Skin epidermis (tissue), 12 donors: ENCODE measurements at regions not wholly inside any gene's neighbourhood (a gene's known extent, or its start where the extent isn't known, plus 50 kb on each side); places are given as distances from the start of the nearest gene placed in this dataset.
A peak's percentile ranks its signal among the peaks of the same experiment; 100 is the strongest.
"Not testable (repeated sequence)": the region's sequence is repeated elsewhere in the genome, so short reads cannot be mapped to it uniquely, and the experiment has no call there.

Experiments used
- H3K27ac ChIP-seq, 21 experiments: fragments of 200-600 bp; sonication (generic) in 11 of 21; one replicate each; pipeline ENCODE4 v1.5.0; 2020; ENCODE audit warnings: mild to moderate bottlenecking in 3 of 21, inconsistent platforms in 2 of 21, moderate library complexity in 2 of 21
- H3K4me3 ChIP-seq, 7 experiments: fragments of 200-600 bp; sonication (generic) in 2 of 7; one replicate each; pipeline ENCODE4 v1.5.0; 2020; ENCODE audit warnings: inconsistent platforms in 2 of 7, mild to moderate bottlenecking in 2 of 7, moderate library complexity in 1 of 7

DNA sequence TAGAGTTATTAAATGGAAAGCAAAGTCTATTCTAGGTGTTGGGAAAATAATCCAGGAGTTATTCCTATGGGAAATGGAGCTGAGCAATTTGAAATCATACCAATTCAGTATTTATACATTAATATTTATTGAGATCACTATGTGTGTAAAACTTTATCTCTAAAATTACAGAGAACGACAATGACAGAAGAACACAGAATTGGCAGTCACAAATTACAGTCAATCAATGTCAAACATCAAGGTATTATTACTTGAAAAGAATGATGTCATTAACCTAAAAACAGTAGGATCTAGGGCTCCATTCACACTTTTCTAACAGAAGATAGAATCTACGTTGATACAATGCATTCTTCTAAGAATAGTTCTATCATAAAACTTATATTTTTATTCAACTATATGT is 154.9 kb upstream of the GJE1 start:
- Histone ChIP-seq H3K27ac (no peak overlapping the region), H3K4me3 (no peak overlapping the region)

GRCh38 chr6:141976994-141977393 is 155.7 kb upstream of the GJE1 start:
- Histone ChIP-seq H3K27ac (no peak overlapping the region), H3K4me3 (no peak overlapping the region)

DNA sequence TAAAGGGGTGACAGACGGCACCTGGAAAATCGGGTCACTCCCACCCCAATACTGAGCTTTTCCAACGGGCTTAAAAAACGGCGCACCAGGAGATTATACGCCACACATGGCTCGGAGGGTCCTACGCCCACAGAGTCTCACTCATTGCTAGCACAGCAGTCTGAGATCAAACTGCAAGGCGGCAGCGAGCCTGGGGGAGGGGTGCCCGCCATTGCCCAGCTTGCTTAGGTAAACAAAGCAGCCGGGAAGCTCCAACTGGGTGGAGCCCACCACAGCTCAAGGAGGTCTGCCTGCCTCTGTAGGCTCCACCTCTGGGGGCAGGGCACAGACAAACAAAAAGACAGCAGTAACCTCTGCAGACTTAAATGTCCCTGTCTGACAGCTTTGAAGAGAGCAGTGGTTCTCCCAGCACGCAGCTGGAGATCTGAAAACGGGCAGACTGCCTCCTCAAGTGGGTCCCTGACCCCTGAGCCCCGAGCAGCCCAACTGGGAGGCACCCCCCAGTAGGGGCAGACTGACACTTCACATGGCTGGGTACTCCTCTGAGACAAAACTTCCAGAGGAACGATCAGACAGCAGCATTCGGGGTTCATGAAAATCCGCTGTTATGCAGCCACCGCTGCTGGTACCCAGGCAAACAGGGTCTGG is 162.8 kb upstream of the GJE1 start:
- H3K4me3 ChIP-seq, result peak overlapping the region in 2 of 7 experiments; percentile 13 to 20

GRCh38 chr6:141969201-141969600 is 163.5 kb upstream of the GJE1 start:
- peak overlapping the region in 1 of 7 experiments; percentile 20 for H3K4me3 ChIP-seq
- H3K27ac ChIP-seq, result no peak overlapping the region

More for the DNA sequence above, 162.8 kb upstream of the GJE1 start:
- H3K27ac ChIP-seq, result not testable (repeated sequence)

DNA sequence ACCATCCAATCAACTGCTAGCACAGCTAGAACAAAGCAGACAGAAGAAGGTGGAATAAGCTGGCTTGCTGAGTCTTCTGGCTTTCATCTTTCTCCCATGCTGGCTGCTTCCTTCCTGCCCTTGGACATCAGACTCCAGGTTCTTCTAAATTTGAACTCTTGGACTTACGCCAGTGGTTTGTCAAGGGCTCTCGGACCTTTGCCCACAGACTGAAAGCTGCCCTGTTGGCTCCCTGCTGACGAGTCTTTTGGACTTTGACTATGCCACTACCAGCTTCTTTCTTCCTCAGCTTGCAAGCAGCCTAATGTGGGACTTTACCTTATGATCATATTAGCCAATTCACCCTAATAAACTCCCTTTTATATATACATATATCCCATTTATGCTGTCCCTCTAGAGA is 164.1 kb upstream of the GJE1 start:
- Histone ChIP-seq H3K27ac (no peak overlapping the region), H3K4me3 (no peak overlapping the region)

DNA sequence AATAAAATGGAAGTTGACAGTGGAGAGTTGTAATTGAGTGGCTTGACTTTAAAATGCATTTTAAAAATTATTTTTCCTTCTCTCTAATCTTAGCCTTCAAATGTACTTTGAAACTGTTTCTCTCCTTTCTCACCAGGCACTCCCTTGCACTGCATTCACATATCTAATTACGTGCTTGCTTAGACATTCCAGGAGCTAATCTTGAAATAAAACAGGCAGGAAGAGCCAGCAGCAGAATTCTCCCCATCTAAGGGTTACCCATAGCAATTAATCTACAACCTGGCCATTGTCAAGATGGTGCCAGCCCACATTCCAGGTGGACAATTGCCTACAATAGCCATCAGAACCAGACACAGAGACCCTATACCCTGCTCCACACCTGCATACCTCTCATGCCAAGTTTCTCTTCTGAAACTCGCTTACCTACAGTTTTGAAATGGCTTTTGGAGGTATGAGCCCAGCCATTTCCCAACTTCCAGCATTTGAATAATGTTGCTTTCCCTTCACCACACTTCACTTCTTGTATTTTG is 167.6 kb upstream of the GJE1 start:
- Histone ChIP-seq H3K27ac (no peak overlapping the region), H3K4me3 (no peak overlapping the region)

DNA sequence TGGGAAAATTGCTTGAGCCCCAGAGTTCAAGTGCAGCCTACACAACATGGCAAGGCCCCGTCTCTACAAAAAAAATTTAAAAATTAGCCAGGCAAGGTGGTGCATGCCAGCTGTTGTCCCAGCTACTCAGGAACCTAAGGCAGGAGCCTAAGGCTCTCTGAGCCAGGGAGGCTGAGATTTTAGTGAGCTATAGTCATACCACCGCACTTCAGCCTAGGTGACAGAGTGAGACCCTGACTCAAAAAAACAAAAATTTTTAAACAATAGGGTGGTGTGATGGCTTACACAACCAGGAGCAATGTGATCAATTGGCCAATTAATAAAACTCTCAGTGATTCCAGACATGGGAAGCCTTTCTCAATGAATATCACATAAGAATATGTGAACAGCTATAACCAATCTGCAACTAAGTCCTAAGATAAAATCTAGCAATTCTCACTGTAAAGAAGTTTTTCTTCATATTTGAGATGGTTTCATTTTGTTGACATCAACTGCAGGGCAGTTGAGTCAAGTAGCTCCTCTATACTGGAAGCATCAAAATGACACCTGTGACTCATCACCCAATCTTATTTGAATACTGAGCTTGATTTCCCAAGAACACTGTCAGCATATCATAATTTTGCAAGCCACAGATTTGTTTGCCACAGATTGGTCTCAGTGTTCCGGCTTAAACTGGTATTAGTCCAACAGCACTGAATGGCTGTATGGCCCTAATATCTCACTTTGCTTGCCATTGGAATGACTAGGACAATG is 169.0 kb upstream of the GJE1 start:
- Histone ChIP-seq H3K27ac (no peak overlapping the region), H3K4me3 (no peak overlapping the region)

GRCh38 chr6:141957271-141957670 is 175.5 kb upstream of the GJE1 start:
- H3K27ac ChIP-seq, result no peak overlapping the region
- H3K4me3 ChIP-seq, result no peak overlapping the region

- Histone ChIP-seq H3K4me3 (no peak overlapping the region), H3K27ac (no peak overlapping the region)
Measured at GRCh38 chr6:141956868-141957267, 175.9 kb upstream of the GJE1 start.

GRCh38 chr6:141956046-141956761 is 176.5 kb upstream of the GJE1 start:
- Histone ChIP-seq H3K4me3 (no peak overlapping the region), H3K27ac (no peak overlapping the region)

DNA sequence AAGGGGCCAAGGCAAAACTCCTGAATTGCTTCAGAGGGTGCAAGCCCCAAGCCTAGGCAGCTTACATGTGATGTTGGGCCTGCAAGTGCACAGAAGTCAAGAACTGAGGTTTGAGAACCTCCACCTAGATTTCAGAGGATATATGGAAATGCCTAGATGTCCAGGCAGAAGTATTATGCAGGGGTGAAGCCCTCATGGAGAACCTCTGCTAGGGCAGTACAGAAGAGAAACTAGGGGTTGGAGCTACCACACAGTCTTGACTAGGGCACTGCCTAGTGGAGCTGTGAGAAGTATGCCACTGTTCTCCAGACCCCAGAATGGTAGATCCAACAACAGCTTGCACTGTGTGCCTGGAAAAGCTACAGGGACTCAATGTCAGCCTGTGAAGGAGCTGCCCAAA is 179.7 kb upstream of the GJE1 start:
- no peak overlapping the region for H3K27ac ChIP-seq
- H3K4me3 ChIP-seq, result no peak overlapping the region

DNA sequence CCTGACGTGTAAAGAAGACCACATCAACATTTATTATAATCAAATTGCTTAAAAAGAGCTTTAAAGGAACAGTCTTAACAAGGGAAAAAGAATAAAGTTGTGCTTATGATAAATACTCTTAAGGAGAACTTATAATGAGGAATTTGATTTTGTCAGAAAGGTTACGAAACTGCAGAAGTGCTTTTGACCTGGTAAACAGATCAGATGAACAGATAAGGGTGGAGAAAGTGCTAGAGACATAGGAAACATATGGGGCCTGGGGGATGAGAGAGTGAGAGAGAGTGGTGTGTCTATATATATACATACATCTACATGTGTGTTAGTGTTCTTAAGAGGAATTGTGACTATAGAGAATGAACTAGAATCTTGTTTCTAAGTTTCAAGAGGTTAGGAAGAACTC is 186.2 kb upstream of the GJE1 start:
- H3K4me3 ChIP-seq, result no peak overlapping the region
- H3K27ac ChIP-seq, result no peak overlapping the region

DNA sequence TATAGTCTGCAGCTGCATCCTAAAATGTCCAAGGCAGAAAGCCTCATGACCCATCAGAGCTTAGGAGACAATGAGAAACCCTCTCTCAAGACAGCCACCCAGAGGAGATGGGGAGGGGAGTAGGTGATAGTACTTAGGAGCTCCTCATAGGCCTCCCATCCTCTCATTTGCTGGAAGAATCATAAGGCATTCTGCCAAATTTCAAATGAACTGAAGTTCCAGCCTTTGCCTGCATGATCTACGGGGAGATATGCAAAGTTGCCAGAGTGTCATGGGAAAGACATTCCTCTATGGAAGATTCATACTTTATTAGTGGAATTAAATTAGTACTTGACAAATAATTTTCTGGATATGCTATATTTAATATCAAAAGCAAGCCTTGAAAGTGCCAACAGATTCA is 194.1 kb upstream of the GJE1 start:
- Histone ChIP-seq H3K27ac (no peak overlapping the region), H3K4me3 (no peak overlapping the region)

DNA sequence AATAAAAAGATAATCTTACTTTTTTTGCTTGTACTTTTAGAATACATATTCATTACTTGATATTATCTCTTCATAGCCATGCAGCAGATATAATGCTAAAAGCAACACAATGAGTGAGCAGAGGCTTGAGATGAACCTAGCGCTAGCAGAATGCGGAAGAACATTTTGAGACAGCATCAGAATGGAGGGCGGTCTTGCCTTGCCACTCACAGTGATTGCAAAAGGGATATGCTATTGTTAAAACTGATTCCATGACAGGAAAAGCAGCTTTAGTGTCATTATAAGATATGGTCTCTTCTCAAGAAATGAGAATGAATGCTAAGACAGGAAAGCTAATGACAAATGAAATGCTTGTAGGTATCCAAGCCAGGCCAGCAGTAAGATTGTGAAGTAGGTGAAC is 200.0 kb upstream of the GJE1 start:
- Histone ChIP-seq H3K27ac (no peak overlapping the region), H3K4me3 (no peak overlapping the region)

DNA sequence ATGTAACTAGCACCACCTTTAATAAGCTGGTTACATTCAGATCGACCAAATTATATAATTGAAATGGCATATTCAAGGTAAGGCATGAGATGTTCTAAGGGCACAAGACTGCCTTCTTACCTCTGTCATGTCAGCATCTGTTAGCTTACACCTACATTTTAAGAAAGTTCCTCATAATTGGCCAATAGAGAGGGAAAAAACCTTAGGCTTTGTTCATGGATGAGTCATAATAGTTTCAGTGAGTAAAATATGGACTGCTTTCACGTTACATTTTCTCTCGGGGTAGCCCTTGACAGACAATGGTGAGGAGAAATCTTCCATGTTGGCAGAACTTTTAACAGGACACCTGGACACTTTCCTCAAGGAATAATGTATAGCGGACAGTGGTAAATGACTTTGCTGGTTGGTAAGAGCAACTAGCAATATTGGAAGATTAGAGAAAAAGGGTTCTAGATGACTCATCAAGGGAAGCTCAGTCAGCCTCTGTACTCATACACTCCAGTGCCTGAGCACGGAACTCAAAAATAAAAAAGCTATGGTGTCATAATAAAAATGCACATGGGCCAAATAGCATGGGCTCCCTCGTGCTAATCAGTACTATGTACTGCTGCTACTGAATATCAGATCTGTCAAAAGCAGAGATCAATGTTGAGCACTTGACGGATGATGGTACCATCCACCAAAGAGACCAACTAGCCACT is 206.4 kb upstream of the GJE1 start:
- H3K4me3 ChIP-seq, H3K27ac ChIP-seq: not testable (repeated sequence)

GRCh38 chr6:141925001-141925400 is 207.7 kb upstream of the GJE1 start:
- Histone ChIP-seq H3K4me3 (no peak overlapping the region), H3K27ac (no peak overlapping the region)

DNA sequence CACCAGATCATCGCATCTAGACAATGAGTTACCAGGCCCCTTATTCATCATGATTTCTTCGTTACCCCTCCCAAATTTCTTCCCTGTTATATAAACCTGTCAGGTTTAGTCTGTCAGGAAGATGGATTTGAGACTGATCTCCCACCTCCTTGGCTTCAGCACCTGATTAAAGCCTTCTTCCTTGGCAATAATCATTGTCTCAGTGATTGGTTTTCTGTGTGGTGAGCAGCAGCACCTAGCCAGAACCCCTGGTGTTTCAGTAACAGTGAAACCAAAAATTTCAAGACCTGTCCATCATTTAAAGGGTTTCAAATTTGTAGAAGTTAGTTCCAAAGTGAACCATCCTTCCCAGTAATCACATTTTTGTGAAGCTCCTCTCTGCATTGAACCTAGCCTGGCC is 209.8 kb upstream of the GJE1 start:
- Histone ChIP-seq H3K4me3 (no peak overlapping the region), H3K27ac (no peak overlapping the region)

GRCh38 chr6:141916682-141917505 is 215.8 kb upstream of the GJE1 start:
- not testable (repeated sequence) for H3K4me3 ChIP-seq

DNA sequence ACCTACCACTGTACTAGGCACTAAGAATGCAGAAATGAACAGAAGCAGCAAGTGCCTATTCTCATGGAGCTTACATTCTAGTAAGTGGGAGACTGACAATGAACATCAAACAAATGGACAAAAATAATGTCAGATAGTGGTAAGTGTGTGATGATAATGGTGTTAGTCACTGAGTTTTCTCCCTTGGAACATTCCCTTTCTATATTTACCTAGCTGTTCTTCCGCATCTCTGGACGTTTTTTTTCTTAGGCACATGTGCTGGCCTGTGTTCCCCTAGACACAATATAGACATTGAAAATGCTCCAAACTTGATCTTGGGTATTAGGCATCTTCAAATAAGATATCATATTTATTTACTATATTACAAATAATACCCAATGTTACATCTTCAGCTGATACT is 218.1 kb upstream of the GJE1 start:
- H3K4me3 ChIP-seq, result no peak overlapping the region
- no peak overlapping the region for H3K27ac ChIP-seq

More at GRCh38 chr6:141916682-141917505, 215.8 kb upstream of the GJE1 start:
- not testable (repeated sequence) for H3K27ac ChIP-seq
